ENCODE measurements at regions not wholly inside any gene's neighbourhood (a gene's known extent, or its start where the extent isn't known, plus 50 kb on each side); places are given as distances from the start of the nearest gene placed in this dataset.

DNA sequence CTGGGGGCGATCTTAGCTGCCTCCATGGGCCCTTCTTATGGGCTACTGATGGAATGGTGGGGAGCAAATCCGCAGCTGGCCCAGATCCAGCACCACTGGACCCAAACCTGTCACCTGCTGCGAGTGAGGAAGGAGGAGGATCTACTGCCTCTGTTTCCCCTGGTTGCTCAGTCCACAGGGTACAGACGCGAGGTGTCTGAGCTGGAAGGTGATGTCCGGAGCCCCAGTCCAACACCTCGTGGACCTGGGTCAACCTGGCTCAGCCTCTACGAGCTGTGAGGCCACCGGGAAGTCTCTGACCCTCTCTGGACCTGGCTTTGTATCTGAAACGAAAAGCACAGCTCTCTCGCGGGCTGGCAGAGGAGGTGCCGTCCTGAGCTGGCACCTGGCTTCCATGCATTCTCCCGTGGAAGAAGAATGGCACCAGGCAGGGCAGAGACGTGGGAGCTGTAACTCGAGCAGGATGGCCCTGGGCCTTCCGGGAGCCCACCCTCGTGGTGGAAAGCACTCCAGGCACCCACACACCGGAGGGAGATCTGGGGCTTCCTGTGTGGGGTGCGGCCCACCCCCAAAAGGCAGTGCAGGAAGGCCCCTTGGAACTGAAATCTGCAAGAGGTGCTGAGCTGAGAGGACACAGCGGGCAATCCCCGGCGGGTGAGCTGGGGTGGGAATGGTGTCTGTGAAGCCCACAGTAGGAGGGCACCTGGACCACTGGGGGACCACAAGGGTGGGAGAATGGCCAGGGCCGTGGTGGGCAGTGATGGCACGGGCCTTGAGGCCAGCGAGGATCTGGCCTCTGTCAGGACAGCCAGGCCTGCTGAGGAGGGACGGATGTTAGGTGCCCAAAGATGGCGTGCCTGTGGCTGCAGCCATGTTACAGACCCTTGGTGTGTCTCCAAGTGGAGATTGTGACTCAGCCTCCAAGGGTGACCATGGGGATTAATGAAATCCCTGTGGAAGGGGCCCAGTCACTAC is 133.4 kb downstream of the OLFM1 start:
- DNase-seq, result no peak

- no peak for DNase-seq
These were observed 134.1 kb downstream of the OLFM1 start for GRCh38 chr9:135221576-135221950.

DNA sequence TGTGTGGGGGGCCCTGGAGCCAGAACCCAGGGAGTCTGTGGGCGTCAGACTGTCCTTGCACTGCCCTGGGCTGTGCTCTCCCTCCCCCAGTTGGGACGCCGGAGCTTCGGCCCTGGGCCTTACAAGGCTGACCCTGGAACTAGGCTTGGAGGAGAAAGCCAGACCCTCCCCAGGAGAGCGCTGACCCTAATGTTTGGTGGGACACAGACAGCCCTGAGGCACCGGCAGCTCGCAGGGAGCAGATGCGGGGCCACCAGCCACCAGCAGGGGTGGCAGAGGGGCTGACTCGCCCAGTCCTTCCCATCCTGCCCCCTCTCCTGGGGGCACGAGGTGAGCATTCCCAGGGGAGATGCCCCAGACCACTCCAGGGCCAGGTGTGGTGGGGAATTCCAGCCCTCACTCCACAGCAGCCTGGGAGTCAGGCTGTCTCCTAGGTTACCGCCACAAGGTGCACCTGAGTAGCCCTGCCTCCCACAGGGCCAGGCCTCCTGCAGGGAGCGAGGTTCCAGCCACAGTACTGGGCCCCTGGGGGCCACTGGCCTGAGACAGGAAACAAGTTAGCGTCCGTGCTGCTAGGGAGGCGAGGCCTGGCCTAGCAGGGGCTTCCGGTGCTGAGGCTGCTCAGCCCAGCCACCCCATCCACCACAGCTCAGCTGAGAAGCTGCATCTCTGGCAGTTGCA is 134.6 kb downstream of the OLFM1 start:
- DNase-seq, result no peak

DNA sequence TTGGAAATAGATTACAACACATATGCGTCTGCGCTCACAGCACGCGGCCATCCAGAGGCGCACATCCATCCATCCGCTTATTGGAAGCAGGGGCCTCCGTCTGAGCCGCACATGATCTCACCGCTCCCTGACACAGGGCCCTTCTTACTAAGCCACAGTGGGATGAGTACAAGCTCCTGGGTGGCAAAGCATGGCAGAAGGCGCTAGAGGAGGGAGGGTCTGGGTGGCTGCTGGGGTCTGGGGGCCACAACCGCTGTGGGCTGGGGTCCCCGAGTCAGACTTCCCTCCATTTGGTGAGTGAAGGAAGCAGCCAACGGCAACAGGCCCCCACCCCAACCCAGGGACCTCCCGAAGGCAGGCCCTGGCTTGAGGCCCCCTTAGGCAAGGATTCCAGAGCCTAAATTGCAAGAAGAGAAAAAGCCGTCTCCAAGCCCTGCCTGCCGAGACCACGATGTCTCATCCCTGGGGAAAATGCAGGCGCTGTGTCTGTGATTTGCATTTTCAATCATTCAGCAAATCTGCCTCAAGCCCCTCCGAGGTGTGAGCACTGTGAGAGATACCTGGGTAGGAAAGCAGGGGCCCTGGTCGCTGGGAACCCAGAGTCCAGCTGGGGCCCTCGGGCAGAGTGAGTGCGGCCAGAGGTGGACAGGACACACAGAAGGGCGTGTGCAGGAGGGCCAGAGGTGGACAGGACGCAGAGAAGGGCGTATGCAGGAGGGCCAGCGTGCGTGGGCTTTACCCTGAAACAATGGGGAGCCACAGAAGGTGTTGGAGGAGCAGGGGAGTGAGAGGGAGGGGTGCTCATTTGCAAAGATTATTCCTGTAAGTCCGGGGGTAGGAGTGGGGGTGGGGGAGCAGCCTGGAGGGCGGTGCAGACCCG is 135.7 kb downstream of the OLFM1 start:
- no peak for DNase-seq

DNA sequence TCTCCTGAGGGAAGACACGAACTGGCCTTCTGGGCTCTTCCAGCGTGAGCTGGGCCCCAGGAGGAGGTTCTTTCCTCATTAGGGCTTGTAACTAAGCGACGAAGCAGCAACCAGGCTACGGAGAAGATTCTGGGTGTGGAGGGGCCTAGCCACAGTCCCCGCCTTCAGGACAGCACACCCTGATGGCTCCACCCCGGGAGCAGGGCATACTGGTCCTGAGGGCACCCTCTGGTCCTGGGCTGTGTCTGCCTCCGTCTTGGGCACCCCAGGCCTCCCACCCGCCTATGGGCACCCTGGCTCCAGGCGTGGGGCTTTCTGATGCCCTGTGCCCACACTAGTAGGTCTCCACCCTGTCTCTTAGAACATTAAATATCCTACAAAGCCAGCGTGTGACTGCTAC is 136.4 kb downstream of the OLFM1 start:
- DNase-seq, result no peak

- DNase-seq, result no peak
These were observed 136.9 kb downstream of the OLFM1 start for GRCh38 chr9:135224286-135224877.

DNA sequence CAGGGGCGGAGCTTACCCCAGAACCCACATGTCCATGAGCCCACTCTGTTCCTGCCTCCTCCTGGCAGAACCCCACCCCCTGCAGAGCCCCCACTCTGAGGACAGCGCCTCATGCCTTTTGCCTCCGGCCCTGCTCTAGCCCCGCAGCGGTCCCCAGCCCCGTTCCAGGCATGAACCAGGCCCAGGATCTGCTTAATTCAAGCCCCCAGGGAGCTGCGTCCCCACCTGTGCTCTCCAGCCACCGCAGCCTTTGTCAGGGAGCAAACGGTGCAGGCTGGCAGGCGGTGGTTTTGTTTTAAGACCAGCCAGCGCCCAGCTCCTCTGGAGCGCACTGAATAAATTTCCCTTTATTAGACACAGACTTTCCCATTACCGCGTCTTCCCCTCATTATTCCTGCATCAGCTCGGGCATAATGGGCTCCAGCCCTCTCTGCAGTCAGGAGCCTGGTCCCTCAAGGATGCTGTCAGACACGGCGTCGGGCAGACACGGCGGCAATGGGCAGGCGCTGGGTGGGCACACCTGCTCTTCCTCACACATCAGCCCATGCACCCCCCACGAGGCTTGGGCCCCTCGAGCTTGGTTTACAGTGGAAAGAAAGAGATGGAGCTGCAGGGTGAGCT is 137.6 kb downstream of the OLFM1 start:
- no peak for DNase-seq

GRCh38 chr9:135225619-135226228 is 138.3 kb downstream of the OLFM1 start:
- no peak for DNase-seq

GRCh38 chr9:135226369-135227050 is 139.0 kb downstream of the OLFM1 start:
- no peak for DNase-seq

GRCh38 chr9:135227641-135228251 is 140.3 kb downstream of the OLFM1 start:
- DNase-seq, result no peak

DNA sequence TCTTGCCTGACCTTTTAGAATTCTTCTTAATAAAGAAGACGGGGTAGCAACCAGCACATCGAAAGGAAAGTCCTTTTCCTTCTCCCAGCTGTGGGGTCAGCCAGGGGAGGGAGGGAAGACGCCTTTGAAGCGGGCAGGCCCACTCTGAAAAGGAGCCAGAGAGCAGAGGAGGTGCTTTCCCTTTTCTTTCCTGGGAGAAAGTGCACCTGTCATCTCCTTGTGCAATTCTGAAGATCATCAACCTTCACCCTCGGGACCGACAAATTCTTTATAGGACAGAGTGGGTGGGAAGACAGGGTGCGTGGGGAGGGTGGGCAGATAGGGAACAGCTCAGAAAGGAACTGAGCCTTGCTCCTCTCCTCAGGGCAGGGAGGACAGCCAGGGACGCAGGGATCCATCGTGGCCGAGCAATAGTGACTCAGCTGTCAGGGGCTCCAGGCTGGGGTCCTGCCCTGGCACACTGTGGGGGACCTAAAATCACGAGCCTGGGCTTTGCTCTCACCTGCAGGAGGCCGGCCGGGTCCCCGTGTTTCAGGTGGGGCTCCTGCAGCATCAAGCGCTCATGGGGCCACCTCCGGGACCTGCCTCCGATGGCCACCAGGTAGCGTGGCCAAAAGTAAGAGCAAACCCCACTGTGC is 141.0 kb downstream of the OLFM1 start:
- DNase-seq, result no peak

DNA sequence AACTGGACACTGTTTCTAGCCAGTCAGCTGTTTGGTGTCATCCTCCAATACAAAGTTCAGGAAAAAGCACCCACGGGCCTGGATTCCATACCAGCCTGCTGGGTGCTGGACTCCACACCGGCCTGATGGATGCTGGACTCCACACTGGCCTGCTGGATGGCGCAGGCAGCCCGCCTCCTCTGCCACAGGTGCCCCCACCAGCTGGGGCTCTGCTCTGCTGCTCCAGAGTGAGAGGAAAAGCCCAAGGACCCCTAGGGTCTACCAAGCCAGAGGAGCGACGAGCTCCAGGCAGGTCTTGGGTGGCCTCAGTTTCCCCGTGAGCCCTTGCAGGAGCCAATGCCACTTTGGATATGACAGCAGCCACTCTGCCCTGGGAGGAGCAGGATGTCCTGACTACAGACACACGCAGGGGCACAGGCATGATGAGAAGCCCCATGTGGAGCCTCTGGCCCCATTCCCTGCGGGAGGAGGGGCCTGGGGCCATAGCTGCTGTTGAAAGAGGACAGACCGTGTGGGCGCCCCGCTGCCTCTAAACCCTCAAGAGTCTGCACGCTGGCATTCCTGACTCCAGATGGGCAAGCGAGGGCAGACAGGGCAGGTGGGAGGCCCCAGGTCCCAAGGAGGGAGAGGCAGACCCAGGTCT is 141.6 kb downstream of the OLFM1 start:
- no peak for DNase-seq

DNA sequence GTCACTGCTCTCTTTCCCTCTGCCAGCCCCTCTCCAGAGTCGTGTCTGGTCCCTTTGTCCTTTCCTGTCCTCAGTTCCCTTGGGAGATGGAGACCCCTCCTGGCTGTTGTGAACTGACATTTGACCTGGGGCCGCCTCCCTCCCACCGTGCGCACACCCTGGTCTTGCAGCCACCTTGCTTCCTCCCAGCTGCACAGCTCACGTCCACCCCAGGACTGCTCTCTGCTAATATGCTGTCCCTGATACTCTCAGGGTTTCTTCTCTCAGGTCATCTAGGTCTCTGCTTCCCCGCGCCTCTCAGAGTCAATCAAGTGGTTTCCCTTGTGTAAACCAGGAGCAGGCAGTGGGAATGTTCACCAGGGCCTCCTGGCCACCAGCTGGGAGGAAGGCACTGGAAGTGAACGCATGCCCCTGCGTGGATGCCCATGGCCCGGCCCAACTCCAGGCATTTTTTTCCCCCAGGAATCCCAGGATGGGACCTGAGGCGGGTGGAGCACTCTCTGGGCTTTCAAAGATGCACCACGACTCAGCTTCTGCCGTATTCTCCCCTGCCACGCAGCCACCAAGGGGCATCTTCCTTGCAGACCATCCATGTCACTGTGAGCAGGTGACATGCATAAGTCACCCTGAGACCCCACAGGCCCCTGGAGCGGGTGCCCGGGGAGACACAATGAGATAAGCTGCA is 142.4 kb downstream of the OLFM1 start:
- DNase-seq, result no peak

GRCh38 chr9:135230386-135230765 is 142.9 kb downstream of the OLFM1 start:
- DNase-seq, result no peak

- no peak for DNase-seq
These were observed 143.5 kb downstream of the OLFM1 start for GRCh38 chr9:135230817-135231520.

DNA sequence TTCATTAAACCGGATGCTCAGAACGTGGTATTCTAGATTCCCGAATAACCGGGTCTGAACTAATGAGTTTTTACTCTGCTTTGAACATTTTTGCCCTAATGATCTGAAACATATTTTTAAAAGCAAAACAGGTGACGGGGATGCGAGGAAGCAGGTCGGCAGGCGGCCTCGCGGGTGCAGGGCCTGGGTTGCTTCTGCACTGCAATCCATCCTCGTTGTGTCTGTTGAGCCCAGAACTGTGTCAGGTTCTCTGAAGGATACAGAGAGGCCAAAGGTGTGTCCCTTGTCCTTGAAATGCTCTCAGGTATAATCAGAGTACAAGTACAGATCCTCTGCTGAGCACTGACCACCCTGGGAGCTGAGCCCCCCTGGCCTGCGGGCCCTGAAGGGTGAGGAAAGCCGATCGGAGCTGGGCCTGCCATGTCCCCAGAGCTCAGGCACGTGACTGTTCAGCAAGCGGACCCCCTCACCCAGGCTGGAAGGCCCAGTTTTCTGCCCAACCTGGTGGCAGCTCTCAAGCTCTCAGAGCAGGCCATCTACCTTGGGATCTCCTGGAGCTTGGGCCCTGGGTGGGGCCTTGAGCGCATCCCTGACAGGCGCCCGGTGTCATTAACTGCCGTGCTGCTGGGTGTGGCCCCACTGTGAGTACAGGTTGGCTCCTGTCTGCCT is 151.8 kb downstream of the OLFM1 start:
- no peak for DNase-seq

- no peak for DNase-seq
These were observed 152.3 kb downstream of the OLFM1 start for GRCh38 chr9:135239769-135240141.

- no peak for DNase-seq
These were observed 152.8 kb downstream of the OLFM1 start for GRCh38 chr9:135240222-135240621.

All from NCI-H1930 (cell line).